ENCODE measurements at regions not wholly inside any gene's neighbourhood (a gene's known extent, or its start where the extent isn't known, plus 50 kb on each side); places are given as distances from the start of the nearest gene placed in this dataset.

DNA sequence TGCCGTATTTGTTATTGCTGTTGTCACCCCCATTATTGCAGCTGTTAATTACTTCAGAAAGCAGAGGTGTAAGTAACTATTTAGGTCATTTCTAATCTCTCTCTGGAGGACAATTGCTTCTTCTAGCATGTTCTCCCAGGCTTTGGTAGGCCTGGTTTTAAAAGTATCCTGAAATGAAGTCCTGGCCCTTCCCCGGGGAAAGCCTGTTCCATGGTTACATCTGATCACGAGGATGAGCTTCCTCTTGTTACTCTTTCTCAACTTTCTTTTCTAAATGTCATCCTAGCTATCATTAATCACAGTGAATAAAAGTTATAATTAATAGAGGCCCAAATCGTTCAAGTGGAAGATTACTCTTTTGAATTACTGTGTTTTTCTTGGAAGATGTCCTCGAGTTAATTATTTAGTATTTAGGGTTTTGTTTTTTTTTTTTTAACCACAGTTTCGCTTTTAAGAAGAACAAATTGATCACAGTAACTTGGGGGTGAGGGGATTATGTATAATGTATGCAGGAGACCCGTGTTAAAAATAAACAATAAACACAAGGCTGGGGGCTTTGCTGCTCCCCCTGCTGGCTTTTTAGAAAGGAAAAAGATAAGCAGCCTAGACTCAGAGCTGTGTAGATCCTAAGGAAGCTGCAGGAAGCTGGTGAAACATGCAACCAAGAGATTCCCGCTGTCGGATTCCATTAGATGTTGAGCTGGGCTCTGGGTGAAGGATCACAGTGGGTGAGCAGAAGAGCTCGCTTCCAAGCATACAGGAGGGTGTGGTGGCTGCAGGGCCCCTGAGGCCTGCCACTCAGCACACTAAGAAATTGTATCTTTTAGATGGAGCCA is 420.1 kb downstream of the FUT8 start:
- TF ChIP-seq, protein P1, sequence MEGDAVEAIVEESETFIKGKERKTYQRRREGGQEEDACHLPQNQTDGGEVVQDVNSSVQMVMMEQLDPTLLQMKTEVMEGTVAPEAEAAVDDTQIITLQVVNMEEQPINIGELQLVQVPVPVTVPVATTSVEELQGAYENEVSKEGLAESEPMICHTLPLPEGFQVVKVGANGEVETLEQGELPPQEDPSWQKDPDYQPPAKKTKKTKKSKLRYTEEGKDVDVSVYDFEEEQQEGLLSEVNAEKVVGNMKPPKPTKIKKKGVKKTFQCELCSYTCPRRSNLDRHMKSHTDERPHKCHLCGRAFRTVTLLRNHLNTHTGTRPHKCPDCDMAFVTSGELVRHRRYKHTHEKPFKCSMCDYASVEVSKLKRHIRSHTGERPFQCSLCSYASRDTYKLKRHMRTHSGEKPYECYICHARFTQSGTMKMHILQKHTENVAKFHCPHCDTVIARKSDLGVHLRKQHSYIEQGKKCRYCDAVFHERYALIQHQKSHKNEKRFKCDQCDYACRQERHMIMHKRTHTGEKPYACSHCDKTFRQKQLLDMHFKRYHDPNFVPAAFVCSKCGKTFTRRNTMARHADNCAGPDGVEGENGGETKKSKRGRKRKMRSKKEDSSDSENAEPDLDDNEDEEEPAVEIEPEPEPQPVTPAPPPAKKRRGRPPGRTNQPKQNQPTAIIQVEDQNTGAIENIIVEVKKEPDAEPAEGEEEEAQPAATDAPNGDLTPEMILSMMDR (IDR thresholded peaks at IDR 0.05; ENCODE audit: poor library complexity), result peak; percentile 42
- no peak for TF ChIP-seq EZH2phosphoT487 (IDR thresholded peaks at IDR 0.05; ENCODE audit: low read depth, severe bottlenecking, unreplicated experiment)

Data from hepatocyte (in vitro differentiated cells).